ENCODE measurements at regions not wholly inside any gene's neighbourhood (a gene's known extent, or its start where the extent isn't known, plus 50 kb on each side); places are given as distances from the start of the nearest gene placed in this dataset.
A peak's percentile ranks its signal among the peaks of the same experiment; 100 is the strongest.

DNA sequence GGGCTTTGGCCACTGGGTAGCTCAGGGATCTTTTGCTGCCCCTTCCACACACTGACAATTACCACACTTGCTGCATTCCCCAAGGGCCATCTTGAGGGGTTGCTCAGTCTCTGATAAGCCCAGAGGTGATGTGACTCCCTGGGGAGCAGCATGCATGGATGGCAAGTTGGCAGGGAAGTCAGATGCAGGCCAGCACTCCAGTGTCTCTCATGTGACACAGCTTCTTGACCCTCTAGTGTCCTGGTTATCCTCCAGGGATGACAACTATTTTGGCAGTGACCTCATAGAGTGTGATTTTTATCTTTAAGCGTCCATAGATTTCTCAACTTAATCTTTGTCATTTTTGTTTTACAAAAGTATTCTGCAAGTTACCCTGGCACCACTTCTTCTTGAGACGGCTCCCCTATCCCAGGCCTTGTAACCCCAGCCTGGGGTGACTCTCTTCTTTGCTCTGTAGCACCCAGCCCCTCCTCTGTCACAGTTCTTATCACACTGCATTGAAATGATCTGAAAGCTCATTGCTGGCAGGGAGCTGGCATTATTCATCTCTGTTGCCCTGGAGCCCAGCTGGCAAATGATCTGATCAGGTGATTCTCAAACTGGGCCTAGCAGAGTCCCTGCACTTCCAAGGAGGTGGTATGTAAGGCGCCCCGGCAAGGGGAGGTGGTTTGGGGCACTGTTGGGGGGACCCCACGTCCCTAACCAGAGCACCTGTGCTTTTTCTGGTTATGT, 72.6 kb downstream of the TENT5C start:
- no peak for DNase-seq

GRCh38 chr1:117679299-117679698, 73.5 kb downstream of the TENT5C start:
- no peak for DNase-seq

DNA sequence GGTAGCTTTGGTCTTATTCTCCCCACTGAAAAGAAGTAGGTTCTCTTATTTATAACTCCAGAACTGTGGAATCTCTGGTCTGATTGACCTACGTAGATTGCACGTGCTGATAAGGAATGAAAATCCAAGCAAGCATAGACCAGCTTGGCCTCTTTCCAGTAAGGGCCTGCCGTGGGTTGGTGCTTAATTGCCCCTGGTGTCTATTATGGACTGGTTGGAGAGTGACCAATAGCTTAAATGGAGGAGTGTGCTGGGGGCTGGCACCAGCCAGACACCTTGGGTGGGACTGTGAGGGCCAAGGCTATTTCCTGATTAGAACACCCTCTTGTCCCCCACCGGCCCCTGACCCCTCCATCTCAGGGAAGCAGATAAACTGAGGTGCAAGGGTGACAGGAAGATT, 74.0 kb downstream of the TENT5C start:
- DNase-seq: no peak

DNA sequence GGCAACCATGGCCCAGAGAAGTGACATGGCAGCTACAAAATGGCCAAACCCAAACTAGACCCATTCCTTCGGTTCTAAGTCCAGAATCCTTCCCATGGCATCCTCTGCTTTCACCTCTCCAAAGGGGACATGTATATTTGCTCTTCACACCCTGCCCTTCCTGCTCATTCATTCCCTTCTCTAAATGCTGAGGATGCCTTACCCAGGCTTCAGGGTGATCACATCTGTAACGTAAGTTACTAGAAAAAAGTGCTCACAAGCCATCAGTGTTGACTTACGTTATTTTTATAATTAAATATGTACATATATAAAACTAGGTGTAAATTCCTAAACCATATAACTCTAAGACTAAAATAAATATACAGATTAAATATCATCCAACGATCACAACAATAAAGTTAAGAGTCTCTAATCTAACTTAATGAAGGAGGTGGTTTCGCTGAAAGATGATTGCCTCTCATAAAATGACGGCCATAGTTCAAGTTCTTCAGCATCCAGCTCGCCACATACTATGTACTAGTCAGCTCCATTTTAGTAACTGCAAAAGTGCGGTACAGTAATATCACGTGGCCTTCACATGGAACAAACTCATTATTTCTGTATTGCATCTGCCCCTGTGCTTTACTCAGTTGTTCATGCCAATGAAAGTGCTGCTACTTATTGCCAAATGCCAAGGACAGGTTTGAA, 74.6 kb downstream of the TENT5C start:
- DNase-seq: no peak

DNA sequence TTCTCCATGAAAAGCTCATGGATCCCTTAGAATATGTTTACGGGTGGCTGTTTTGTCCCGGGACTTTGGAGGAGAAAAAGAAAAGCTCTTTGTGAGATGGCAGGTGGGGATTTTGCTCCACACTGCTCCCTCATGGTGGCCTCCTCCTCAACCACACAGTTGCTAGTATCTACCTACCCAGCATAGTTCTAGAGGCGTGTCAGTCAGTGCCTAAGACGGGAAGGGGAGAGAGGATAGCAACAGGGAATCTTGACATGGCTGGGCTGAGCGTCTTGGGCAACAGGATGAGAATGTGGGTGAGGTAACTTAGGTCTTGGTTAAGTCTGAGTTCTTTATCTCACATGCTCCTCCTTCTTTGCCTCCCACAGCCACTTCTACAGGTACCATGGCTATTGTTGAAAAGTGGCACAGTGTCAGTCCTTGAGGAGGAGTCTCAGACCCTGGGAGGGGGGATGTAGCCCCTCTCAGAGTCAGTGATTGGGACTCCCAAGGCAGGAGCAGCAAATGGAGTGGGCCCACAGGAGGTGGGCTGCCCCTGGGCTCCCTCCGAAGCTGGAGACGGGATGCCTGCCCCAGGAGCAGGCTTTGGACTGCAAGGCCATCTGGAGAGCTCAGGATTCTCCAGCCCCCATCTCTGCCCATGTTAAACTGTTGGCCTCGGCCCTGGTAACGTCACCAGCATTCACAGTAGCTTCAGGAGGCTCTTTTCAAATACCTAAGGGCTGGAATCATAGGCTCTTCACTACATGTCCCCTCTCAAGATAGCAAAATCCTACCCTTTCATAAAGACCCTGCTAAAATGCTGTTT, 75.4 kb downstream of the TENT5C start:
- DNase-seq: no peak

- peak; percentile 36 for DNase-seq
These were observed 76.0 kb downstream of the TENT5C start for GRCh38 chr1:117681901-117682250.

DNA sequence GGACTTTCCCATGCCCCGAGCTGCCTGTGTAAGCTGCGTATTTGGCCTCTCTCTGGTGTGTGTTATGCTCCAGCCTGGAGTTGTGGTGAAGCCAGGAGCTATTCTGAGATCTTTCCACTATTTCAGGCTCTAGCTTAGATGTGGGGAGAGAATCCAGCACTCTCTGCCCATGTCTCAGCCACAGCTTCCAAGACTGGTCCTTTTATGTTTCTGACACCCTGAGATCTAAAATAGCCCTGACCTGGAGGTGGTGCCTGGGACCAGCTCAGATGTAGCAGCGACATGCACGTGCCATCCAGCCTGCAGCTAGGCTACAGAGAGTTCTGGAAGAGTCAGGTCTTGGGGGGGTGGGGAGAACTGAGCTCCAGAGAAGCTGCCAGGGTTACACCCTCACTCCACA, 76.5 kb downstream of the TENT5C start:
- no peak for DNase-seq

GRCh38 chr1:117683571-117684285, 77.9 kb downstream of the TENT5C start:
- no peak for DNase-seq

GRCh38 chr1:117685936-117686806, 80.3 kb downstream of the TENT5C start:
- no peak for DNase-seq

DNA sequence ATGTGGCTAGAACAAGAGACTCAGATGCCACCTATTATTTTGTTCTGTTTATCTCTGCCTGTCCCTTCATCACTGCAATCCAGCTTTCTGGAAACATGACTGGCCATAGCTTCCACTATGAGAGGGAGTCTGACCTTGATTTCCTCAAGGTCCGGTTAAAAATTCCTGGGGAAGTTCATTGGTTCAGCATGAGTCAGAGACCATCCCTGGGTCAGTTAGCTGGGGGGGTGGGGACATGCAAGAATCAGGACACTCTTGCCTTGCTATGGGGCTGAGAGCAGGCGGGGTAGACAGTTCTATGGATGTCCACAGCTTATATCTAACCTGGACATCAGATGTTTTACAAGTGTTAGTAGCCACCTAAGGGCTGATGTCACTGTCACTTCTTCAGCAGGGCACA, 81.1 kb downstream of the TENT5C start:
- no peak for DNase-seq

DNA sequence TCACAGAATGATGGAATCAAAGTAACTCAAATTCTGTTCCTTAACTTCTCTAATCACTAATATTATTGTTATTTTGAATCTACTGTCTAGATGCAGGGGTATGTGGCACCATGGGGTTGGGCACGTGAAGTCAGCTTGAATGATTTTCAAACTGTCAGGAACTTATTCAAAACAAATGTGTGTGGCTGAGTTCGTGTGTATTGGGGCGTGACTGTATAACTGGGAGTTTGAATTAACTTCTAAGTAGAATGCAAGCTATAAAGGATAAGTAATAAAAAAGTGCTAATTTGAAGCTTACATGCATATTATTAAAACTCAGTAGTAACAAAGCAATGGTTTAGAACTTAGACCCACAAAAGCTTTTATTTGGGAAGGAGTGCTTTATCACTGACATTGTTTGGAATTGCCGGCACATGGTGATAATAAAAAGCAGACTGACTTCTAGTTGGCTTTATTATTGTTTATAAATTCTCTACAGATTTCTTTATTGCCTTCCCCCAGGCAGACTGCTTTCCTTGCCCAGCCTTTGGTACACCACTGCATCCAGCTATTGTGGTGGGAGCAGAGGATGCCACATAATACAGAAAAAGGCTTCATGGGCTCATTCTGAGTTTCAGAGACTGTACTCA, 84.3 kb downstream of the TENT5C start:
- no peak for DNase-seq

DNA sequence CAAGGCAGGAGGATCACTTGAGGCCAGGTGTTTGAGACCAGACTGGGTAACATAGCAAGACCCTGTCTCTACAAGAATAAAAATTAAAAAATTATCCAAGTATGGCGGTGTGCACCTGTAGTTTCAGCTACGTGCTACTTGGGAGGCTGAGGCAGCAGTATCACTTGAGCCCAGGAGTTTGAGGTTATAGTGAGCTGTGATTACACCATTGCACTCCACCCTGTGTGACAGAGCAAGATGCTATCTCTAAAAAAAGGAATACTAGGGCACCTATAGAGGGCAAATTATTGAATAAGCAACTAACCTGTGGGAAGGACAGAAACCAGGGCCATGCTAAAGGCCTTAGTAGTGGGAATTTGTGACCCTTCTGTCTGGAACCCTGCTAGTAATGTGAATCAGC, 86.1 kb downstream of the TENT5C start:
- no peak for DNase-seq

GRCh38 chr1:117694543-117694942, 88.7 kb downstream of the TENT5C start:
- DNase-seq: peak; percentile 85

DNA sequence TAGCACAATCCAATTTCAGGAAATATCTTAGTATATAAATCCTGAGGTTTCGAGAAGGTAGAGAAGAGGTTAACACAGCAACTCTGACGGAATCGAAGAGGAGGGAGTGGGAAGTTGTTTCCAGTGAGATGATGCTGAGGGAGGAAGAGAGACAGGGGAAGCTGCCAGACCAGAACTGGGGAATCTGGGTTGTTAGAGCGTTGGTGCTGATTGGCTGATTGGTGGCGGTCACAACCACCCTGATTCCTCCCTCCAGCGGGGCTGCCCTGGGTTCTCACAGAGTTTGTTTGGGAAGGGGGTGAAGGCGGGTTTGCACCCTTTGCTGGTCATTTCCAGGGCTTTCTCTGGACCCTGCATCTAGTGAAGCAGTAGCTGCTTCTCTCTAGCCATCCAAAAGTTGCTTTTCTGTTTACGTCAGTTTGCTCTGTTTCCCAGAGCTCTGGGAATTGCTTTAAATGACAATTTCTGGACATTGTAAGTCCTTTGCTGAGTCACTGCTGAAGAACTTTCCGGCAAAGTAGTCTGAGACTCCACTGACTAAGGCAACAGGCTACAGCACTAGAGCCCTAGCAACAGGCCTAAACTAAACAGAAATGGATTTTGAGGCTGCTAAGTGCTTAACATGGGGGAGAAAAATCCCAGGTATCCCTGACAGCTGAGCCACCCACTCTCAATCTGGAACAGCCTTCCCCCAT, 90.1 kb downstream of the TENT5C start:
- DNase-seq: no peak

GRCh38 chr1:117696561-117696960, 90.7 kb downstream of the TENT5C start:
- no peak for DNase-seq

- peak; percentile 71 for DNase-seq
These were observed 91.5 kb downstream of the TENT5C start for GRCh38 chr1:117697220-117697781.

DNA sequence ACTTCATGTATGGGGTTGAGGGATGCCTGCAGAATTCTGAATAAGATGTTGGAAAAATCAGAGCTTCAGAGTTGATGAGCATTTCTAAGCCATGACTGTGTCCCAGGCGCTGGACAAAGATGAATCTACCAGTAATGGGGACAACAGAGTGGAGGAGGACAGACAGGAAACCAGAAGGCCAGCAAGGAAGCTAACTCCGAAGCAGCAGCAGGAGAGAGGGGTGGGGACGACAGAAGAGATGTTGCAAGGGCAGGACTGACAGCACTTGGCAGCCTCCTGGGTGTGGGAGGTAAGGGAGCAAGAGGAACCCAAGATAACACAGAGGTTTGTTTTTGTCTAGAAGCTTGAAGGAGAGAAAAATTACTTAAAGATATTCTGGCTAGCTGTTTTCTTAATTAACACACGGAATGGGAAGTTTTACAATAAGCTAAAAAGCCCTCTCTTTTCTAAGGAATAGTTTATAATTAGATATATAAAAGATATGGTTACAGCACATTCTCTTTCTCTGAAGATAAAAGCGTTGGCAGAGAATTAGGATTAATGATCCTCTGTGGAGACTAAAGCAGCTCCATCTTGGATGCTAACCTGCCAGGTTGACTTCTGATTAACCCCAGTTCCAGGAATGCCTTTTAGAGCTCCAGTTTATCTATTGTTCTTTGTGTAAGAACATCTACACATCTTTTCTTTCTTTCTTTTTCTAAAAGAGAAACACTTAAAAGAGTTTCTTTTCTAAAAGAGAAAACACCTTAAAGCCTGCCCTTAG, 92.7 kb downstream of the TENT5C start:
- no peak for DNase-seq

- DNase-seq: no peak
These were observed 94.1 kb downstream of the TENT5C start for GRCh38 chr1:117699953-117700352.

DNA sequence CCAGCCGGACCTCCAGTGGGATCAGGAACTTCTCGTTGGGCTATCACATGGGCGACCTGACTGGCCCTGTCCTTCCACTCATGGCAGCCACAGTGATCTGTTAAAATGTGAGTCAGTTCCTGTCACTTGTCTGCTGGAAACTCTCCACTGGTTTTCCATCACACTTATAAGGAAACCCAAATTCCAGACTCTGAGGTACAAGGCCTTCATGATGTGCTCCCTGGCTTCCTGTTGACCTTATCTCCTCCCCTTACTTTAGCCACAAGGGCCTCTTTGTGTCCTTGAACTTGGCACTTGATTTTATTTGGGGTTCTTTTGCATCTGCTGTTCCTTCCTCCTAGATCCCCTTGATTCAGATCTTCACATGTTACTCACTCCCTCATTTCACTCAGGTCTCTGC, 96.8 kb downstream of the TENT5C start:
- DNase-seq: no peak

DNA sequence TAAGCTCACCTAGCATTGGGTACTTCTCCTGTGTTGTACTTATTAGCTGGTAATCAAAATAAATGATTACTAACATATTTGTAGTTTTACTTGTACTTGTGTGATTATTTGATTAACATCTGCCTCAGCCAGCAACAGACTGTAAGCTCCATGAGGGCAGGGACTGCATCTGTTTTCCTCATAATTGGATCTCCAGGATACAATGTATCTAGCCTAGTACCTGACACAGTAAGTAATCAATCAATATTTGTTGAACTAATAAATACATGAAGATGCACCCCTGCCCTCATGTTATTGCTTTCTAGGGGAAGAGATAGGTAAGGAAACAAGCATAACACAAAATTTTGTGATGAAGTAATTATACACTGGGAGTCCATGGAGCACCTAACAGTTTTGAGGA, 101.5 kb downstream of the TENT5C start:
- no peak for DNase-seq
